GM12891 (cell line): ENCODE measurements at regions not wholly inside any gene's neighbourhood (a gene's known extent, or its start where the extent isn't known, plus 50 kb on each side); places are given as distances from the start of the nearest gene placed in this dataset.

Experiments
- POLR2A ChIP-seq: IDR thresholded peaks from 2 replicates; pipeline ENCODE4 v1.6.1; 2011; ENCODE audit warnings: low read depth, low read length, control low read depth
- POU2F2 ChIP-seq: IDR thresholded peaks from 2 replicates; pipeline ENCODE4 v1.6.1; 2011; ENCODE audit warnings: low read depth, mild to moderate bottlenecking, control low read depth, low read length, moderate library complexity

DNA sequence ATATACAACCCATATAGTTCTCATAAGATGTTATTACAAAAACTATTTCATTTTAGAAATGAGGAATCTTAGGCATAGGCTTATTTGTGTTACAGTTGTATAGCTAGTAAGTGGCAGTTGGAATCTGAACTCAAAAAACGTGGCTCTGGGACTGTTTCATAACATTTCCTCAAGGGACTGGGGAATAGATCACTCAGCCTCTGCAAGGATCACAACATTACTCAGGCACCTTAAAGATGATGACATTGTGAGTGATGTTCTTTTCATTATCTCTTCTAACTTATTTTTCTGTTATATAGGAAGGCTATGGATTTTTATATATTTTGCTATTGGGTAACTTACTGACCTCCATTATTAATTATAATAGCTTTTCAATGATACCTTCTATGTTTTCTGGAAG is 774.2 kb upstream of the LCORL start:
- TF ChIP-seq POLR2A (no peak), POU2F2 (no peak)
